ENCODE measurements at regions not wholly inside any gene's neighbourhood (a gene's known extent, or its start where the extent isn't known, plus 50 kb on each side); places are given as distances from the start of the nearest gene placed in this dataset.

- Mint-ChIP-seq H3K27ac (no peak overlapping the region), H3K4me3 (no peak overlapping the region), H3K9me3 (no peaks in the 10 kb centered on the region), H3K36me3 (no peaks in the 10 kb centered on the region), H3K27me3 (peaks cover 3% of the 10 kb centered on the region in 2 donors), H3K4me1 (no peaks in the 10 kb centered on the region)
- Histone ChIP-seq H3K9me3 (ENCODE audit: low read length) (no peaks in the 10 kb centered on the region), H3K4me3 (ENCODE audit: low read length) (no peak overlapping the region), H3K27me3 (ENCODE audit: insufficient read depth, low read length, poor library complexity, severe bottlenecking) (no peaks in the 10 kb centered on the region), H3K27ac (ENCODE audit: low read depth, low read length) (no peak overlapping the region), H3K4me1 (ENCODE audit: insufficient read depth, low read length) (no peaks in the 10 kb centered on the region), H3K36me3 (ENCODE audit: insufficient read depth, low read length) (no peaks in the 10 kb centered on the region)
- DNase-seq = no peak
- ChIA-PET POLR2A (no interaction called here), CTCF (no interaction called here)
Measured at GRCh38 chr7:94338921-94339371, 55.7 kb upstream of the COL1A2 start.

GRCh38 chr7:94344826-94345225, 49.9 kb upstream of the COL1A2 start:
- H3K4me1 Mint-ChIP-seq = no peaks in the 10 kb centered on the region
- POLR2A ChIA-PET = no interaction called here
- peaks cover 4 to 16% of the 10 kb centered on the region in 2 donors for H3K27me3 Mint-ChIP-seq
- no peaks in the 10 kb centered on the region for H3K36me3 Mint-ChIP-seq
- Histone ChIP-seq H3K36me3 (ENCODE audit: insufficient read depth, low read length) (no peaks in the 10 kb centered on the region), H3K27ac (ENCODE audit: low read depth, low read length) (no peak overlapping the region), H3K9me3 (ENCODE audit: low read length) (no peaks in the 10 kb centered on the region), H3K4me3 (ENCODE audit: low read length) (no peak overlapping the region), H3K27me3 (ENCODE audit: insufficient read depth, low read length, poor library complexity, severe bottlenecking) (no peaks in the 10 kb centered on the region), H3K4me1 (ENCODE audit: insufficient read depth, low read length) (no peaks in the 10 kb centered on the region)
- no peak overlapping the region for H3K4me3 Mint-ChIP-seq
- no peaks in the 10 kb centered on the region for H3K9me3 Mint-ChIP-seq
- DNase-seq = no peak
- CTCF ChIA-PET = no interaction called here
- no peak overlapping the region for H3K27ac Mint-ChIP-seq
